ENCODE measurements at regions not wholly inside any gene's neighbourhood (a gene's known extent, or its start where the extent isn't known, plus 50 kb on each side); places are given as distances from the start of the nearest gene placed in this dataset.

DNA sequence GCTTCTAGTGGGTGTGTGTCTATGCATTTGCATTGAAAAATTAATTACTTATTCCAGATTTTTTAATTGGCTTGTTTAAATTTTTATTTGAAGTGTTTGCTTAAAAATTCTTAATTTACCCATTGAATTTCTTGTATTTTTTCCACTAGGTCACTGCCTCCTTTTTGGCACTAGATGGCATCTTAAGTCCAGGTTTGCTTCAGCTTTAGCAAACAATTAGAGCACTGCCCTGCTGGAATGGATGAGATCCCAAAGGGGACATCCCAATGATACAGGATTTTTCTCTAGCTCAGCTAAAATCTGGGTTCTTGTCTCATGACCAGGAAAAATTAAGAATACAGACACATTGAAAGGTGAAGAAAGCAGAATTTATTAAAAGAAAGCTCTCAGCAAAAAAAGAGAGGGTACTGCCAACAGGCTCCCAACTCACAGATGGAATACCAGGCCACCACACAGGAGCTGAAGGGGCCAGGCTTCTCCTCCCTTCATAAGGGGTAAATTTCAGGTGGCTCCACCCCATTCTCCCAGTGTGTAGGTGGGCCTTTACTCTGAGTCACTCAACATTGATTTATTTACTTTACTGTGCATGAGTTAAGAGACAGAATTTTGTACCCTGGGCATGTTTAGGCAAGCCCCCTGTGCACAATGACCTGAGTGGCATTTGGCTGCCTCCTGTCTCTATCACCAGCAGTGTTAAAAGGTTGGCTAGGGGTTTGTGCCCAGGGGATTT lies 532.4 kb downstream of the ANXA1 start:
- TF ChIP-seq CTCF (IDR thresholded peaks at IDR 0.05) (peak in 1 of 6 experiments; percentile 31), POLR2AphosphoS5 (IDR thresholded peaks at IDR 0.05) (no peak), POLR2A (IDR thresholded peaks at IDR 0.05) (no peak)

Data from upper lobe of left lung (tissue), 4 donors.